K562 (cell line): ENCODE measurements at regions not wholly inside any gene's neighbourhood (a gene's known extent, or its start where the extent isn't known, plus 50 kb on each side); places are given as distances from the start of the nearest gene placed in this dataset.

ENCODE experiments used
- ATAC-seq: fragments of 200-7000 bp; cut with Tn5 transposase; 3 replicates; pipeline ENCODE4 v1.9.1; 2020; ENCODE audit warnings: moderate library complexity
- BruUV-seq: library from RNA; stranded (reverse); fragments of 400-500 nt; replicated peaks from 2 replicates; lab custom pipeline; 2021; lab: Mats Ljungman, UMichigan
- CTCF ChIA-PET: fragments of 300-600 bp; formaldehyde crosslinking; extraction: SDS; loops from one replicate; lab custom pipeline; 2021; ENCODE audit warnings: low intra/inter-chr PET ratio; lab: Yijun Ruan, JAX
- POLR2A ChIA-PET: fragments of 300-600, 350-650 bp; sonication (Branson Sonifier 250); formaldehyde crosslinking; extraction: SDS; loops from one replicate; lab custom pipeline; 2021; ENCODE audit warnings: antibody characterized with exemption, inconsistent platforms; lab: Yijun Ruan, JAX
- DNase-seq, 4 experiments: peaks; one replicate each; pipeline versions ENCODE4 v3.0.0 to v3.0.0-alpha.2; 2011 to 2018; ENCODE audit warnings: low spot score in 3 of 4, mixed read lengths in 3 of 4; ENCODE audit errors: extremely low read depth in 1 of 4
- FAIRE-seq: peaks from 2 replicates; lab custom pipeline; 2011; peaks lifted over from hg19 to GRCh38; lab: Jason Lieb, UNC
- H2AFZ ChIP-seq: 2 replicates; pipeline ENCODE4 v1.6.0; 2011; ENCODE audit warnings: low read depth, low read length, control low read depth, inconsistent platforms
- H3K27ac ChIP-seq: fragments of 200-600 bp; 3 replicates; pipeline ENCODE4 v1.8.0; 2011; ENCODE audit warnings: low read depth, mild to moderate bottlenecking, control low read depth, inconsistent platforms, low read length, moderate library complexity, mixed read lengths; ENCODE audit errors: extremely low read depth
- H3K27me3 ChIP-seq, 2 experiments: fragments of 300-600 bp in 1 of 2; 2 replicates in 1 of 2; 3 replicates in 1 of 2; pipeline versions ENCODE4 v1.6.0 to v1.8.0; 2011; ENCODE audit warnings: inconsistent platforms in 2 of 2, low read length in 2 of 2, mild to moderate bottlenecking in 1 of 2, mixed read lengths in 1 of 2, moderate library complexity in 1 of 2; ENCODE audit not compliant: control insufficient read depth in 2 of 2, insufficient read depth in 2 of 2
- H3K36me3 ChIP-seq: fragments of 300-600 bp; 3 replicates; pipeline ENCODE4 v1.8.0; 2011; ENCODE audit warnings: mild to moderate bottlenecking, low read length, inconsistent platforms; ENCODE audit not compliant: control insufficient read depth, insufficient read depth
- H3K4me1 ChIP-seq, 2 experiments: fragments of 200-600 bp in 1 of 2; replicated peaks in 1 of 2; 2 replicates in 1 of 2; 3 replicates in 1 of 2; pipeline versions ENCODE4 v1.5.1 to v1.8.0; 2011; ENCODE audit warnings: inconsistent platforms in 2 of 2, low read length in 2 of 2, mild to moderate bottlenecking in 1 of 2, mixed read lengths in 1 of 2, moderate library complexity in 1 of 2; ENCODE audit not compliant: control insufficient read depth in 2 of 2, insufficient read depth in 2 of 2
- H3K4me2 ChIP-seq: 2 replicates; pipeline ENCODE4 v1.6.1; 2011; ENCODE audit warnings: low read length, control low read depth, inconsistent platforms, mixed read lengths; ENCODE audit not compliant: insufficient read depth
- H3K4me3 ChIP-seq: fragments of 200-600 bp; sonication (generic), shearing (Covaris generic); 2 replicates; pipeline ENCODE4 v1.5.1; 2016; ENCODE audit warnings: control low read depth, inconsistent platforms
- H3K79me2 ChIP-seq: fragments of 200-600 bp; 3 replicates; pipeline ENCODE4 v1.8.0; 2011; ENCODE audit warnings: low read length, inconsistent platforms; ENCODE audit not compliant: control insufficient read depth, insufficient read depth
- H3K9ac ChIP-seq, 2 experiments: 2 replicates each; pipeline versions ENCODE4 v1.6.0 to v1.6.1; 2011; ENCODE audit warnings: low read depth in 2 of 2, low read length in 2 of 2, control low read depth in 1 of 2, inconsistent platforms in 1 of 2, mild to moderate bottlenecking in 1 of 2, mixed read lengths in 1 of 2; ENCODE audit not compliant: insufficient read depth in 1 of 2
- H3K9me1 ChIP-seq: one replicate; pipeline ENCODE4 v1.6.0; 2011; ENCODE audit warnings: inconsistent platforms, mild to moderate bottlenecking, low read length, moderate library complexity; ENCODE audit not compliant: control insufficient read depth, insufficient read depth
- H3K9me3 ChIP-seq: replicated peaks from 2 replicates; pipeline ENCODE4 v1.5.1; 2011; ENCODE audit warnings: low read depth, low read length, inconsistent platforms; ENCODE audit not compliant: control insufficient read depth, insufficient read depth
- H4K20me1 ChIP-seq: replicated peaks from 2 replicates; pipeline ENCODE4 v1.6.1; 2011; ENCODE audit warnings: low read length, inconsistent platforms, mixed read lengths; ENCODE audit not compliant: control insufficient read depth, insufficient read depth
- FOXA1 ChIP-seq: fragments of 450-650 bp; IDR thresholded peaks from 2 replicates; pipeline ENCODE4 v1.6.1; 2016; ENCODE audit warnings: mild to moderate bottlenecking, borderline replicate concordance
- MCM7 ChIP-seq, 2 experiments: fragments of 450-650 bp; IDR thresholded peaks; 2 replicates each; pipeline ENCODE4 v1.6.1; 2016 to 2018
- NELFE ChIP-seq: IDR thresholded peaks from 2 replicates; pipeline ENCODE4 v1.6.1; 2011; ENCODE audit warnings: mild to moderate bottlenecking; ENCODE audit not compliant: insufficient read depth, insufficient read length
- PHB ChIP-seq: fragments of 250-450 bp; sonication (Bioruptor Pico); IDR thresholded peaks from 2 replicates; pipeline ENCODE4 v1.5.0; 2021
- POLR2G ChIP-seq: fragments of 200-400 bp; formaldehyde crosslinking; IDR thresholded peaks from 2 replicates; pipeline ENCODE4 v1.6.1; 2017; ENCODE audit warnings: low read depth, mild to moderate bottlenecking, antibody characterized with exemption, low read length, moderate library complexity
- RFX7 ChIP-seq: fragments of 250-450 bp; sonication (Bioruptor Pico); IDR thresholded peaks from 2 replicates; pipeline ENCODE4 v1.5.1; 2021; ENCODE audit warnings: mild to moderate bottlenecking
- SMARCE1 ChIP-seq: fragments of 450-650 bp; IDR thresholded peaks from 2 replicates; pipeline ENCODE4 v1.7.1; 2016; ENCODE audit warnings: mild to moderate bottlenecking
- SMC3 ChIP-seq: conservative IDR thresholded peaks from 2 replicates; pipeline ENCODE4 v1.6.1; 2011; ENCODE audit warnings: low read depth, low read length, improper control_type of control experiment; ENCODE audit not compliant: insufficient read depth
- SP1 ChIP-seq: sonication (generic); formaldehyde crosslinking; IDR thresholded peaks from 2 replicates; pipeline ENCODE4 v1.8.1; 2022; ENCODE audit warnings: mild to moderate bottlenecking, missing genetic modification reagents
- SRSF3 ChIP-seq: fragments of 200-400 bp; formaldehyde crosslinking; IDR thresholded peaks from 2 replicates; pipeline ENCODE4 v1.6.1; 2016; ENCODE audit warnings: mild to moderate bottlenecking, low read length, moderate library complexity; ENCODE audit not compliant: insufficient read depth
- ZNF24 ChIP-seq: fragments of 450-650 bp; IDR thresholded peaks from 2 replicates; pipeline ENCODE4 v1.6.1; 2016
- ZNF717 ChIP-seq: fragments of 250-450 bp; sonication (Bioruptor Pico); IDR thresholded peaks from 2 replicates; pipeline ENCODE4 v1.5.0; 2021
- WGBS: fragments of 100-300 bp; shearing (Covaris generic); methylation state at CpG from one replicate; pipeline ENCODE4 v1.1.6; 2016; ENCODE audit warnings: low coverage, mixed read lengths; ENCODE audit not compliant: insufficient coverage; ENCODE audit errors: missing lambda C conversion rate; 5-methylcytosine and 5-hydroxymethylcytosine counted together
- in situ Hi-C: fragments of 300-500 bp; cut with MboI; formaldehyde crosslinking; loops from 4 replicates; pipeline ENCODE4 v1.15.0; 2018; ENCODE audit warnings: inconsistent platforms, mixed read lengths
- intact Hi-C: fragments of 100-400 bp; cut with micrococcal nuclease; formaldehyde crosslinking; loops from 2 replicates; pipeline ENCODE4 v1.14.2; 2022
- TF ChIP-seq, protein P1 (sequence below), 3 experiments: IDR thresholded peaks in 2 of 3; conservative IDR thresholded peaks in 1 of 3; 2 replicates each; pipeline ENCODE4 v1.5.1; 2011 to 2012; ENCODE audit warnings: low read length in 3 of 3, mild to moderate bottlenecking in 3 of 3, control low read depth in 2 of 3, improper control_type of control experiment in 1 of 3, inconsistent platforms in 1 of 3, low read depth in 1 of 3, mixed read lengths in 1 of 3, moderate library complexity in 1 of 3; ENCODE audit not compliant: insufficient read depth in 2 of 3
- TF ChIP-seq, protein P2 (sequence below): fragments of 250-450 bp; sonication (Bioruptor Pico); IDR thresholded peaks from 2 replicates; pipeline ENCODE4 v1.4.0; 2020; ENCODE audit warnings: mild to moderate bottlenecking, moderate library complexity
- TF ChIP-seq, protein P3 (sequence below), 3 experiments: fragments of 200-800 bp in 1 of 3; sonication (Bioruptor generic) in 1 of 3; sonication (generic) in 1 of 3; formaldehyde crosslinking in 1 of 3; IDR thresholded peaks; 2 replicates each; pipeline versions ENCODE4 v1.6.1 to v1.8.0; 2016 to 2022; ENCODE audit warnings: mild to moderate bottlenecking in 2 of 3, missing compliant biosample characterization in 2 of 3, missing genetic modification characterization in 2 of 3, missing genetic modification reagents in 1 of 3
- TF ChIP-seq, protein P4 (sequence below): fragments of 450-650 bp; conservative IDR thresholded peaks from 2 replicates; pipeline ENCODE4 v1.6.1; 2016; ENCODE audit warnings: missing genetic modification characterization, low read depth, mild to moderate bottlenecking, missing compliant biosample characterization, moderate library complexity

DNA sequence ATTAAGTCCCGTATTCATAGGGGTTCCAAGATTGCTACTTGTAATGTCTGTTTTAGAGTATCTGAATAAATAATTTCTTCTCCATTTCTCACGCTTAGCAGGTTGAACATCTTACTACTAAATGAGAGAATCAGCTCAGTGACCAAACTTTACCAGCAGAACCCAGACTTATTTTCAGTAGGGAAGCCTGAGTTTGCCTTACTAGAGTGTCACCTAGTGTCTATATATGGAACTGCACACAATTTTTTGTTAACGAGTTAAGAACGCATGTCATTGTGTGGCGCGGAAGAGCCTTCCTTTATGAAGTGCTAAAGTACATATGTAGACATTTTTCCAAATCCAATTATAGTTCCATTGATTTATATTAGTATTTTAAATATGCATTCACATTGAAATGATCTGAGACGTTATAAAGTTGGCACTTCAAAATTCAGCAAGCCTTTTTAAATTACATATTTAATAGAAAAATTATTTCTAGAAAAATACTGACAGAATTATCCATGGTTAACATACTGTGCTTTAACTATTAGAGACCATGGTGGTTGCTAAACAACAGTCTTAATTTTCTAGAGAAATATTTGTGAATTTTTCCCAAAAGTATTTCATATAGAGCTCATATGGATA, 88.3 kb downstream of the RPS29 start:
- no peak overlapping the region for H3K9ac ChIP-seq
- no peak overlapping the region for H3K4me3 ChIP-seq
- H3K9me1 ChIP-seq: no peaks in the 10 kb centered on the region
- ChIA-PET POLR2A (interaction anchor here (0.8 kb wide), 1 partner anchor 13 kb away, joined by 3 read pairs; no protein-coding TSS in a partner anchor), CTCF (no interaction called here)
- H2AFZ ChIP-seq: no peak overlapping the region
- intact Hi-C loops: loop anchor here (2.0 kb wide), 1 partner anchor 37 kb away; no protein-coding TSS in a partner anchor
- no peaks in the 10 kb centered on the region for H3K9me3 ChIP-seq
- peak; percentile 33 to 67 (median 58) for DNase-seq
- no peaks in the 10 kb centered on the region for H3K4me1 ChIP-seq
- H3K27ac ChIP-seq: no peak overlapping the region
- in situ Hi-C loops: no loop called here
- H3K4me2 ChIP-seq: no peak overlapping the region
- H4K20me1 ChIP-seq: no peaks in the 10 kb centered on the region
- no peaks in the 10 kb centered on the region for H3K36me3 ChIP-seq
- BruUV-seq: no TSS peak
- peak; percentile 86 for ATAC-seq
- FAIRE-seq: peak; percentile 69
- H3K27me3 ChIP-seq: no peaks in the 10 kb centered on the region
- WGBS: 4% methylated on average over 7 of the region's 7 CpGs
- no peaks in the 10 kb centered on the region for H3K79me2 ChIP-seq
- TF ChIP-seq, protein P1, sequence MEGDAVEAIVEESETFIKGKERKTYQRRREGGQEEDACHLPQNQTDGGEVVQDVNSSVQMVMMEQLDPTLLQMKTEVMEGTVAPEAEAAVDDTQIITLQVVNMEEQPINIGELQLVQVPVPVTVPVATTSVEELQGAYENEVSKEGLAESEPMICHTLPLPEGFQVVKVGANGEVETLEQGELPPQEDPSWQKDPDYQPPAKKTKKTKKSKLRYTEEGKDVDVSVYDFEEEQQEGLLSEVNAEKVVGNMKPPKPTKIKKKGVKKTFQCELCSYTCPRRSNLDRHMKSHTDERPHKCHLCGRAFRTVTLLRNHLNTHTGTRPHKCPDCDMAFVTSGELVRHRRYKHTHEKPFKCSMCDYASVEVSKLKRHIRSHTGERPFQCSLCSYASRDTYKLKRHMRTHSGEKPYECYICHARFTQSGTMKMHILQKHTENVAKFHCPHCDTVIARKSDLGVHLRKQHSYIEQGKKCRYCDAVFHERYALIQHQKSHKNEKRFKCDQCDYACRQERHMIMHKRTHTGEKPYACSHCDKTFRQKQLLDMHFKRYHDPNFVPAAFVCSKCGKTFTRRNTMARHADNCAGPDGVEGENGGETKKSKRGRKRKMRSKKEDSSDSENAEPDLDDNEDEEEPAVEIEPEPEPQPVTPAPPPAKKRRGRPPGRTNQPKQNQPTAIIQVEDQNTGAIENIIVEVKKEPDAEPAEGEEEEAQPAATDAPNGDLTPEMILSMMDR (IDR thresholded peaks at IDR 0.05 in 2 of 3, conservative IDR thresholded peaks at IDR 0.05 in 1 of 3; ENCODE audit: insufficient read depth in 2 of 3, low read depth in 1 of 3, low read length in 3 of 3): peak; percentile 51 to 81 (median 73)
- no peak for TF ChIP-seq ZNF24
- TF ChIP-seq RFX7 (CRISPR knock-in tag): no peak
- TF ChIP-seq SMARCE1: no peak
- no peak for TF ChIP-seq MCM7 (IDR thresholded peaks at IDR 0.05)
- TF ChIP-seq, protein P2, sequence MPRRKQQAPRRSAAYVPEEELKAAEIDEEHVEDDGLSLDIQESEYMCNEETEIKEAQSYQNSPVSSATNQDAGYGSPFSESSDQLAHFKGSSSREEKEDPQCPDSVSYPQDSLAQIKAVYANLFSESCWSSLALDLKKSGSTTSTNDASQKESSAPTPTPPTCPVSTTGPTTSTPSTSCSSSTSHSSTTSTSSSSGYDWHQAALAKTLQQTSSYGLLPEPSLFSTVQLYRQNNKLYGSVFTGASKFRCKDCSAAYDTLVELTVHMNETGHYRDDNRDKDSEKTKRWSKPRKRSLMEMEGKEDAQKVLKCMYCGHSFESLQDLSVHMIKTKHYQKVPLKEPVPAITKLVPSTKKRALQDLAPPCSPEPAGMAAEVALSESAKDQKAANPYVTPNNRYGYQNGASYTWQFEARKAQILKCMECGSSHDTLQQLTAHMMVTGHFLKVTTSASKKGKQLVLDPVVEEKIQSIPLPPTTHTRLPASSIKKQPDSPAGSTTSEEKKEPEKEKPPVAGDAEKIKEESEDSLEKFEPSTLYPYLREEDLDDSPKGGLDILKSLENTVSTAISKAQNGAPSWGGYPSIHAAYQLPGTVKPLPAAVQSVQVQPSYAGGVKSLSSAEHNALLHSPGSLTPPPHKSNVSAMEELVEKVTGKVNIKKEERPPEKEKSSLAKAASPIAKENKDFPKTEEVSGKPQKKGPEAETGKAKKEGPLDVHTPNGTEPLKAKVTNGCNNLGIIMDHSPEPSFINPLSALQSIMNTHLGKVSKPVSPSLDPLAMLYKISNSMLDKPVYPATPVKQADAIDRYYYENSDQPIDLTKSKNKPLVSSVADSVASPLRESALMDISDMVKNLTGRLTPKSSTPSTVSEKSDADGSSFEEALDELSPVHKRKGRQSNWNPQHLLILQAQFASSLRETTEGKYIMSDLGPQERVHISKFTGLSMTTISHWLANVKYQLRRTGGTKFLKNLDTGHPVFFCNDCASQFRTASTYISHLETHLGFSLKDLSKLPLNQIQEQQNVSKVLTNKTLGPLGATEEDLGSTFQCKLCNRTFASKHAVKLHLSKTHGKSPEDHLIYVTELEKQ (CRISPR knock-in tag): no peak
- TF ChIP-seq, protein P3, sequence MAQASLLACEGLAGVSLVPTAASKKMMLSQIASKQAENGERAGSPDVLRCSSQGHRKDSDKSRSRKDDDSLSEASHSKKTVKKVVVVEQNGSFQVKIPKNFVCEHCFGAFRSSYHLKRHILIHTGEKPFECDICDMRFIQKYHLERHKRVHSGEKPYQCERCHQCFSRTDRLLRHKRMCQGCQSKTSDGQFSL (CRISPR knock-in tag; IDR thresholded peaks at IDR 0.05): no peak
- TF ChIP-seq, protein P3 (tag; IDR thresholded peaks at IDR 0.05): no peak
- TF ChIP-seq ZNF717 (CRISPR knock-in tag): no peak
- TF ChIP-seq FOXA1: no peak
- TF ChIP-seq, protein P4, sequence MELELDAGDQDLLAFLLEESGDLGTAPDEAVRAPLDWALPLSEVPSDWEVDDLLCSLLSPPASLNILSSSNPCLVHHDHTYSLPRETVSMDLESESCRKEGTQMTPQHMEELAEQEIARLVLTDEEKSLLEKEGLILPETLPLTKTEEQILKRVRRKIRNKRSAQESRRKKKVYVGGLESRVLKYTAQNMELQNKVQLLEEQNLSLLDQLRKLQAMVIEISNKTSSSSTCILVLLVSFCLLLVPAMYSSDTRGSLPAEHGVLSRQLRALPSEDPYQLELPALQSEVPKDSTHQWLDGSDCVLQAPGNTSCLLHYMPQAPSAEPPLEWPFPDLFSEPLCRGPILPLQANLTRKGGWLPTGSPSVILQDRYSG (tag): no peak
- no peak for TF ChIP-seq PHB (CRISPR knock-in tag)
- TF ChIP-seq POLR2G: no peak
- TF ChIP-seq SP1 (CRISPR knock-in tag): no peak
- TF ChIP-seq SRSF3: no peak
- peak; percentile 54; the same call in 1 of the 2 replicates for TF ChIP-seq SMC3
- no peak for TF ChIP-seq NELFE
